Lower leg skin (tissue), 4 donors: ENCODE measurements at regions not wholly inside any gene's neighbourhood (a gene's known extent, or its start where the extent isn't known, plus 50 kb on each side); places are given as distances from the start of the nearest gene placed in this dataset.

Experiments used
- DNase-seq, 2 donors: peaks; one replicate each; pipeline ENCODE4 v3.0.0-alpha.2; 2019; ENCODE audit warnings: low spot score in 2 of 2
- H3K4me3 ChIP-seq: fragments of 200-600 bp; sonication (generic); 2 replicates; pipeline ENCODE4 v1.5.1; 2017; ENCODE audit warnings: mild to moderate bottlenecking, low read depth; ENCODE audit not compliant: poor library complexity, severe bottlenecking
- CTCF ChIP-seq, 3 donors: fragments of 450-650 bp; IDR thresholded peaks; one replicate each; pipeline ENCODE4 v1.5.1; 2016; ENCODE audit warnings: antibody characterized with exemption in 3 of 3, mild to moderate bottlenecking in 3 of 3, moderate library complexity in 2 of 3
- POLR2A ChIP-seq, 2 donors: fragments of 450-650 bp; IDR thresholded peaks; one replicate each; pipeline ENCODE4 v1.6.1; 2016 to 2017; ENCODE audit warnings: antibody characterized with exemption in 2 of 2, mild to moderate bottlenecking in 1 of 2, moderate library complexity in 1 of 2
- WGBS, 2 donors: methylation state at CpG; one replicate each; pipeline ENCODE4 v1.1.5; 2018; 5-methylcytosine and 5-hydroxymethylcytosine counted together
- intact Hi-C: fragments of 100-400 bp; cut with DNase I; formaldehyde crosslinking; loops from one replicate; pipeline ENCODE4 v1.15.0; 2023; ENCODE audit warnings: low total_unique reads

- DNase-seq, result no peak
- H3K4me3 ChIP-seq, result no peak overlapping the region
- intact Hi-C loops, result no loop called here
- no peak for TF ChIP-seq POLR2A (IDR thresholded peaks at IDR 0.05)
- no peak for TF ChIP-seq CTCF (IDR thresholded peaks at IDR 0.05)
- WGBS, 2 donors, result 88 to 89% methylated on average over 1 of the region's 1 CpG
Observed at GRCh38 chr13:56335775-56336174, 804.9 kb upstream of the PRR20A start.

- WGBS, 2 donors, result 83 to 84% methylated on average over 1 of the region's 1 CpG
- no peak for DNase-seq
- intact Hi-C loops, result no loop called here
- H3K4me3 ChIP-seq, result no peak overlapping the region
- TF ChIP-seq POLR2A (IDR thresholded peaks at IDR 0.05) (no peak), CTCF (IDR thresholded peaks at IDR 0.05) (no peak)
Observed at GRCh38 chr13:56338421-56338820, 802.3 kb upstream of the PRR20A start.

DNA sequence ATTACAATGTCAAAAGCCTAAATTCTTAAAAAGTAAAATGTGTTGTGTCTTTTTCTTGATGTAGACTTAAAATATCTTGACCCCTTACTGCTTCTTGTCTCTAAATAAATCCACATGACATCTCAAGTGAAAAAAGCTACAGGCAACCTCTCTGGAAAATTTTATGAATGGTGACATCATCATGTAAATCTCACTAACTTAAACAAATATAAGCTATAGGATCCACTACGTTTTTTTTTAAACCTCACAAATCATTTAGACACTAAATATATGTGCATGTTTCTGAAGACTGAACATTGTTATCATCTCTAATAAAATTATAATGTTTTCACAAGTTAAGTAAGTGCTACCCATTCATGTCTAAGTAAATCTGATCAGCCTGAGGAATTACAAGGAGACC, 793.7 kb upstream of the PRR20A start:
- intact Hi-C loops, result no loop called here
- TF ChIP-seq CTCF (IDR thresholded peaks at IDR 0.05) (no peak), POLR2A (IDR thresholded peaks at IDR 0.05) (no peak)
- 14 to 20% methylated on average over 1 of the region's 1 CpG for WGBS, 2 donors
- no peak overlapping the region for H3K4me3 ChIP-seq
- DNase-seq, result no peak

DNA sequence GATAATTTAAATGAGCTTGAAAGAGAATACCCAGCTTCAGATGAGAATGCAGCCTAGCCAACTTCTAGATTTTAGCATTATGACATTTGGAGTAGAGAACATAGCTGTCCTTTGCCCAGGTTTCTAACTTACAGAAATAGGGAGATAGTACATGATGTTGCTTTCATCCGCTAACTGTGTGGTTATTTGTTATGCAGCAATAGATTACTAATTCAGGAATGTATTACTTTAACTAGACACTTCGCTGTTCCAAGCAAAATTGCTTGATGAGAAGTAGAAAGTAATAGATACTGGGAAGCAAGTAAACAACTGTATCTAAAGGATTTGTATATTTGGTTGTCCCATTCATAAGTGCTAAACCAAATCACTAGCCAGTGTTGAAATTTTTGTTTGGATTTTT, 790.9 kb upstream of the PRR20A start:
- 92 to 97% methylated on average over 2 of the region's 2 CpGs for WGBS, 2 donors
- intact Hi-C loops, result no loop called here
- no peak for DNase-seq
- TF ChIP-seq CTCF (IDR thresholded peaks at IDR 0.05), result no peak
- no peak for TF ChIP-seq POLR2A (IDR thresholded peaks at IDR 0.05)
- no peak overlapping the region for H3K4me3 ChIP-seq

DNA sequence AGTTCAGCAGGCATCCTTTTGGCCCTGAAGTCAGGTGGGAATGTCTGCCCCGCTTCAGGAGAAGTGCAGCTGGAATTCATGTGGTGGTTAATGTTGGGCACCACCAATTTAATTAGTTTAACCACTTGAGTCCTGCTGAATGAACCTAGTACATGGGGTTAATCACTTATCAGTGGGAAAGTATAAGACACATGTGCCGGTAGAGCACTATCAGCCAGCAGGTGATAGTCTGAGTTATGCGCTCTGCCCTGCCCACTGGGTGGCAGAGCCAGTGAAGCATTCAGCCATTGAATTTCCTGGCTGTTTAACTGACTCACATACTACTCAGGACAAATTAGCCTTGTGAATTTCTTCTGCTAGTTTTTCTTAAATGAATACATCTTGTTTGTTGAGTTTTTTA, 789.7 kb upstream of the PRR20A start:
- no peak for TF ChIP-seq POLR2A (IDR thresholded peaks at IDR 0.05)
- no peak for TF ChIP-seq CTCF (IDR thresholded peaks at IDR 0.05)
- H3K4me3 ChIP-seq, result no peak overlapping the region
- WGBS, 2 donors, result 64 to 79% methylated on average over 3 of the region's 3 CpGs
- intact Hi-C loops, result no loop called here
- no peak for DNase-seq

GRCh38 chr13:56352361-56352760, 788.4 kb upstream of the PRR20A start:
- TF ChIP-seq CTCF (IDR thresholded peaks at IDR 0.05), result no peak
- TF ChIP-seq POLR2A (IDR thresholded peaks at IDR 0.05), result no peak

More at GRCh38 chr13:56352361-56352760, 788.4 kb upstream of the PRR20A start:
- no peak for DNase-seq
- H3K4me3 ChIP-seq, result no peak overlapping the region
- WGBS, 2 donors, result 44 to 46% methylated on average over 4 of the region's 4 CpGs
- intact Hi-C loops, result no loop called here
